Mammary epithelial cell (primary cell): ENCODE measurements at regions not wholly inside any gene's neighbourhood (a gene's known extent, or its start where the extent isn't known, plus 50 kb on each side); places are given as distances from the start of the nearest gene placed in this dataset.

Experiments used
- EZH2 ChIP-seq: IDR thresholded peaks from 2 replicates; pipeline ENCODE4 v1.6.1; 2012; ENCODE audit warnings: low read length, inconsistent platforms, borderline replicate concordance
- TF ChIP-seq, protein P1 (sequence below), 2 donors: IDR thresholded peaks in 1 of 2; conservative IDR thresholded peaks in 1 of 2; 2 replicates each; pipeline ENCODE4 v1.5.1; 2011 to 2012; ENCODE audit warnings: inconsistent platforms in 2 of 2, low read length in 2 of 2, mild to moderate bottlenecking in 2 of 2, control low read depth in 1 of 2, low read depth in 1 of 2; ENCODE audit not compliant: insufficient read depth in 1 of 2; ENCODE audit errors: extremely low read depth in 1 of 2

DNA sequence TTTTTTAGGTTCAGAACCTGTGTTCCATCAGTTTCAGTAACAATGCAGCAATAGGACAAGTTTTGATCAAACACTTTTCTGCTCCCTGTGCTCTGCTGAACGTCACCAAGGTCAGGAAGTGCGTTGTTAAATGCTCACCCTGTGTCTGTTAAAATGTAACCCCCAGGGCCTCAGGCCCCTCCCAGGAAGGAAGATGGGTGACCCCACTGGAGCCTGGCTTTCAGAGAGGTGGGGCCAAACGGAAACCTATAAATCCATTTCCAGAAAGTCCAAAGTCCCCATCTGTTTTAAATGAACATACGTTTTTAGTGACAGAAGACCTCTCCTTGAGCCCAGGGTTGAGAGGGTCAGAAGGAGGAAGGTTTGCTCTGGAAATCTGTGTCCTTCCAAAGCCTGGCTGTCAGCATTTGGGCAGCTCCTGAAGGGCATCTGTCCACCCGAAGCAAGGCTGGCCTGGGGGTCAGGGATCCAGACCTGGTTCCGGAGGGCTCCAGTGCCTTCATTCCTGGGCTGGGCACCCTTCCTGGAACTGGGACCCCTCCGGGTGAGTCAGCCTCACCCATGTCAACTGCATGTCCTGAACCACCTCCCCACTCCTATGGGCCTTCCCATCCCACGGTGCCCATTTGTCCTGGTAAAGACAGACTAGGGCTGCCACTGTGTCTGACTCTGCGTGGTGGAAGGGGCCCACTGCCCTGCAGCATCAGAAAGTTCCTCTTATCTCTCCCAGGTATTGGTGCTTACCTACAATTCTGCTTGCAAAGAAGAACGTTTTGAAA, 117.4 kb upstream of the COPS8 start:
- TF ChIP-seq, protein P1, sequence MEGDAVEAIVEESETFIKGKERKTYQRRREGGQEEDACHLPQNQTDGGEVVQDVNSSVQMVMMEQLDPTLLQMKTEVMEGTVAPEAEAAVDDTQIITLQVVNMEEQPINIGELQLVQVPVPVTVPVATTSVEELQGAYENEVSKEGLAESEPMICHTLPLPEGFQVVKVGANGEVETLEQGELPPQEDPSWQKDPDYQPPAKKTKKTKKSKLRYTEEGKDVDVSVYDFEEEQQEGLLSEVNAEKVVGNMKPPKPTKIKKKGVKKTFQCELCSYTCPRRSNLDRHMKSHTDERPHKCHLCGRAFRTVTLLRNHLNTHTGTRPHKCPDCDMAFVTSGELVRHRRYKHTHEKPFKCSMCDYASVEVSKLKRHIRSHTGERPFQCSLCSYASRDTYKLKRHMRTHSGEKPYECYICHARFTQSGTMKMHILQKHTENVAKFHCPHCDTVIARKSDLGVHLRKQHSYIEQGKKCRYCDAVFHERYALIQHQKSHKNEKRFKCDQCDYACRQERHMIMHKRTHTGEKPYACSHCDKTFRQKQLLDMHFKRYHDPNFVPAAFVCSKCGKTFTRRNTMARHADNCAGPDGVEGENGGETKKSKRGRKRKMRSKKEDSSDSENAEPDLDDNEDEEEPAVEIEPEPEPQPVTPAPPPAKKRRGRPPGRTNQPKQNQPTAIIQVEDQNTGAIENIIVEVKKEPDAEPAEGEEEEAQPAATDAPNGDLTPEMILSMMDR (conservative IDR thresholded peaks at IDR 0.05 in 1 of 2, IDR thresholded peaks at IDR 0.05 in 1 of 2; ENCODE audit: extremely low read depth in 1 of 2, insufficient read depth in 1 of 2, low read depth in 1 of 2, low read length in 2 of 2), result no peak
- no peak for TF ChIP-seq EZH2
